VCaP (cell line): ENCODE measurements at regions not wholly inside any gene's neighbourhood (a gene's known extent, or its start where the extent isn't known, plus 50 kb on each side); places are given as distances from the start of the nearest gene placed in this dataset.

Source experiments
- H3K27ac ChIP-seq: fragments of 450-650 bp; 2 replicates; pipeline ENCODE4 v1.5.1; 2017
- CTCF ChIP-seq: fragments of 450-650 bp; conservative IDR thresholded peaks from 2 replicates; pipeline ENCODE4 v1.5.1; 2017; ENCODE audit warnings: mild to moderate bottlenecking, moderate library complexity

- TF ChIP-seq CTCF = no peak
- no peak overlapping the region for H3K27ac ChIP-seq
Measured at GRCh38 chr2:7962161-7962560, 719.7 kb upstream of the ID2 start.

- no peak overlapping the region for H3K27ac ChIP-seq
- no peak for TF ChIP-seq CTCF
Measured at GRCh38 chr2:7963787-7964186, 718.1 kb upstream of the ID2 start.

GRCh38 chr2:7966032-7966431 lies 715.8 kb upstream of the ID2 start:
- TF ChIP-seq CTCF = no peak

GRCh38 chr2:7967707-7968405 lies 714.0 kb upstream of the ID2 start:
- H3K27ac ChIP-seq = no peak overlapping the region
- TF ChIP-seq CTCF = no peak

More at GRCh38 chr2:7966032-7966431, 715.8 kb upstream of the ID2 start:
- no peak overlapping the region for H3K27ac ChIP-seq

DNA sequence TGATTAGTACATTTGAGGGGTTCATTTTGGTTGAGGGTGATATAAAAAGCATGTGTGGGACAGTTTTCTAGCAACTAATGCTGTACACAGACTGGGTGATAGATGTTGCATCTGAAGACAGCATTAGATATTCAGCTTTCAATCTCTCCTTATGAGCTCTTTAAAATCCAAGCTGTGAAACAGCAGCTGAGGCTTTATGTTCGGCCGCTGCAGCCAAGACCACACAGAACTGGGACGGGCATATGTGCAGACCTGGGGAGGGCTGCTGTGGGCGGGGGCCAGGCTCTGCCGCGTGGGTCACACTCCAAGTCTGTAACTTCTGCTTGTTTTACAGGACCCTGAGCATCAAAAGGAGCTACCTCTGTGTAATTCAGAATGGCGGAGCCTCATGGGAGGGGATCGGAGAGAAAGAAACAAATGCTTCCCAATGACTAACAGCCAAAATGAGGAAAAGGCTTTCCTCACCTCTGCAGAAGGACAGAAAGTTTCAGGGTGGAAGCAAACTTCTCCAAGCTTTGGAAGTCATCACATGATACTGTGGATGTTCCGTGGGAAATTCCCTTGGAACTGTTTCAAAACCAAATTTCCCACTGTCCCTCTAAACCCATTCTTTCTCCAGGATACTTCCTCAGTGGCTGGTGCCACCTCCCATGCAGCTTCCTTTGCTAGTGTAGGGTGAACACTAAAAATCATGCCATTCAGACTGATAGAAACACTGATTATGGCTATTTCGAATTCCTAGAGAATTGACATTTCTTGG lies 711.9 kb upstream of the ID2 start:
- no peak overlapping the region for H3K27ac ChIP-seq
- no peak for TF ChIP-seq CTCF

- no peak for TF ChIP-seq CTCF
- no peak overlapping the region for H3K27ac ChIP-seq
Measured at GRCh38 chr2:7971248-7971647, 710.6 kb upstream of the ID2 start.

DNA sequence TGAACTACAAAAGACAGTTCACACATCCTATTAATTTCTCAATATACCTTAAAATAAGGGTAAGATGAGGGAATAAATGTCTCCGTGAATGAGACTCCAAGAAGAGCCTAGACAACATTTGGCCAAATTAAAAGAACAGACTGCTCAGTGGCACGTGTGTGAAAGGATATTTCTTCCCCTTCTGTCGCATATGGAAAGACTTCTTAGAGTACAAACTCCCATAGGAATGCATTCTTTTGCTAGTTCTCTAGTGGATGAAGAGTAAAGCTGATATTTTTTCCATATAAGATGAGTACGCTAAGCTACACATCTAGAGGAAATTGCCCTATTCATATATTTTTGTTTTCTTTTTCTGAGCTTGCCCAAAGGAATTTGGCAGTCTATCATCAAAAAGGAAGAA lies 710.0 kb upstream of the ID2 start:
- no peak overlapping the region for H3K27ac ChIP-seq
- no peak for TF ChIP-seq CTCF
